Ascending aorta (tissue), 2 donors: ENCODE measurements at regions not wholly inside any gene's neighbourhood (a gene's known extent, or its start where the extent isn't known, plus 50 kb on each side); places are given as distances from the start of the nearest gene placed in this dataset.

ENCODE experiments used
- DNase-seq, 2 donors: peaks; one replicate each; pipeline ENCODE4 v3.0.0-alpha.2; 2019; ENCODE audit warnings: low spot score in 2 of 2
- H3K27ac ChIP-seq, 2 donors: fragments of 200-600 bp; sonication (generic); one replicate each; pipeline ENCODE4 v1.5.1; 2016 to 2017; ENCODE audit warnings: mild to moderate bottlenecking in 1 of 2
- H3K27me3 ChIP-seq: fragments of 200-600 bp; sonication (generic); one replicate; pipeline ENCODE4 v1.5.1; 2017
- H3K36me3 ChIP-seq, 2 donors: fragments of 200-600 bp; sonication (generic); one replicate each; pipeline ENCODE4 v1.5.1; 2016
- H3K4me1 ChIP-seq, 2 donors: fragments of 200-600 bp; sonication (generic); one replicate each; pipeline ENCODE4 v1.5.1; 2016 to 2017; ENCODE audit warnings: mild to moderate bottlenecking in 1 of 2
- H3K4me3 ChIP-seq, 2 donors: fragments of 200-600 bp; sonication (generic); one replicate each; pipeline ENCODE4 v1.5.1; 2016 to 2017; ENCODE audit warnings: mild to moderate bottlenecking in 1 of 2
- H3K9me3 ChIP-seq, 2 donors: fragments of 200-600 bp; sonication (generic); one replicate each; pipeline ENCODE4 v1.5.1; 2016
- CTCF ChIP-seq, 3 experiments: fragments of 200-600 bp in 2 of 3; fragments of 450-650 bp in 1 of 3; sonication (generic) in 2 of 3; IDR thresholded peaks; one replicate each; pipeline ENCODE4 v1.5.1; 2016 to 2019; ENCODE audit warnings: antibody characterized with exemption in 3 of 3, mild to moderate bottlenecking in 1 of 3, moderate library complexity in 1 of 3
- intact Hi-C: fragments of 100-400 bp; cut with DNase I; formaldehyde crosslinking; loops from one replicate; pipeline ENCODE4 v1.15.1; 2023

- H3K4me3 ChIP-seq, result no peak overlapping the region
- intact Hi-C loops, result no loop called here
- DNase-seq, result no peak
- no peak for TF ChIP-seq CTCF (IDR thresholded peaks at IDR 0.05)
- no peaks in the 10 kb centered on the region for H3K27me3 ChIP-seq
- no peak overlapping the region for H3K27ac ChIP-seq
- no peaks in the 10 kb centered on the region for H3K4me1 ChIP-seq
- H3K9me3 ChIP-seq, result no peaks in the 10 kb centered on the region
- H3K36me3 ChIP-seq, result no peaks in the 10 kb centered on the region
Measured at GRCh38 chr10:4623200-4623599, 202.8 kb upstream of the AKR1E2 start.

GRCh38 chr10:4622384-4622783 lies 203.6 kb upstream of the AKR1E2 start:
- no peak for TF ChIP-seq CTCF (IDR thresholded peaks at IDR 0.05)
- H3K27me3 ChIP-seq, result no peaks in the 10 kb centered on the region
- intact Hi-C loops, result no loop called here

GRCh38 chr10:4617589-4617988 lies 208.4 kb upstream of the AKR1E2 start:
- no peak for TF ChIP-seq CTCF (IDR thresholded peaks at IDR 0.05)

More at GRCh38 chr10:4622384-4622783, 203.6 kb upstream of the AKR1E2 start:
- no peak for DNase-seq
- H3K4me3 ChIP-seq, result no peak overlapping the region
- no peaks in the 10 kb centered on the region for H3K9me3 ChIP-seq
- no peaks in the 10 kb centered on the region for H3K4me1 ChIP-seq
- no peaks in the 10 kb centered on the region for H3K36me3 ChIP-seq
- H3K27ac ChIP-seq, result no peak overlapping the region

GRCh38 chr10:4615042-4615441 lies 211.0 kb upstream of the AKR1E2 start:
- DNase-seq, result no peak
- no peak for TF ChIP-seq CTCF (IDR thresholded peaks at IDR 0.05)
- intact Hi-C loops, result no loop called here

More at GRCh38 chr10:4617589-4617988, 208.4 kb upstream of the AKR1E2 start:
- H3K9me3 ChIP-seq, result peaks cover 0 to 16% of the 10 kb centered on the region in 2 donors
- no peaks in the 10 kb centered on the region for H3K4me1 ChIP-seq
- no peak for DNase-seq
- H3K4me3 ChIP-seq, result no peak overlapping the region
- no peak overlapping the region for H3K27ac ChIP-seq
- intact Hi-C loops, result no loop called here
- H3K36me3 ChIP-seq, result no peaks in the 10 kb centered on the region
- no peaks in the 10 kb centered on the region for H3K27me3 ChIP-seq

GRCh38 chr10:4609251-4609650 lies 216.8 kb upstream of the AKR1E2 start:
- no peak for TF ChIP-seq CTCF (IDR thresholded peaks at IDR 0.05)
- no peak for DNase-seq
- Histone ChIP-seq H3K36me3 (no peaks in the 10 kb centered on the region), H3K4me1 (no peaks in the 10 kb centered on the region), H3K27me3 (no peaks in the 10 kb centered on the region), H3K9me3 (peaks cover 0 to 2% of the 10 kb centered on the region in 2 donors), H3K27ac (no peak overlapping the region), H3K4me3 (no peak overlapping the region)
- intact Hi-C loops, result no loop called here

More at GRCh38 chr10:4615042-4615441, 211.0 kb upstream of the AKR1E2 start:
- Histone ChIP-seq H3K4me3 (no peak overlapping the region), H3K27ac (no peak overlapping the region), H3K36me3 (no peaks in the 10 kb centered on the region), H3K27me3 (no peaks in the 10 kb centered on the region), H3K9me3 (peaks cover 0 to 16% of the 10 kb centered on the region in 2 donors), H3K4me1 (no peaks in the 10 kb centered on the region)

GRCh38 chr10:4607681-4608080 lies 218.3 kb upstream of the AKR1E2 start:
- no peaks in the 10 kb centered on the region for H3K36me3 ChIP-seq
- DNase-seq, result no peak
- no peak overlapping the region for H3K4me3 ChIP-seq
- no peak overlapping the region for H3K27ac ChIP-seq
- TF ChIP-seq CTCF (IDR thresholded peaks at IDR 0.05), result no peak
- no peaks in the 10 kb centered on the region for H3K27me3 ChIP-seq
- H3K4me1 ChIP-seq, result no peaks in the 10 kb centered on the region
- intact Hi-C loops, result no loop called here
- no peaks in the 10 kb centered on the region for H3K9me3 ChIP-seq
